ENCODE measurements at regions not wholly inside any gene's neighbourhood (a gene's known extent, or its start where the extent isn't known, plus 50 kb on each side); places are given as distances from the start of the nearest gene placed in this dataset.

DNA sequence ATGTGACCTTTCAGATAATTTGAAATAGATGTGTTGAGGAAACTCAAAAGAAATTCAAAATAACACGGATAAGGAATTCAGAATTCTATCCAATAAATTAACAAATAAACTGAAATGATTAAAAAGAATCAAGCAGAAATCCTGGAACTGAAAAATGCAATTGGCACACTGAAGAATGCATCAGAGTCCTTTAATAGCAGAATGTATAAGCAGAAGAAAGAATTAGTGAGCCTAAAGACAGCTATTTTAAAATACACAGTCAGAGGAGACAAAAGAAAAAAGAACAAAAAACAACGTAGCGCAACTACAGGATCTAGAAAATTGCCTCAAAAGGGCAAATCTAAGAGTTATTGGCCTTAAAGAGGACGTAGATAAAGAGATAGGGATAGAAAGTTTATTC, 99.6 kb upstream of the SAMSN1 start:
- TF ChIP-seq POLR2A (IDR thresholded peaks at IDR 0.05) (no peak), CTCF (IDR thresholded peaks at IDR 0.05 in 4 of 5, conservative IDR thresholded peaks at IDR 0.05 in 1 of 5) (no peak)
